HCEC 1CT (cell line): ENCODE measurements at regions not wholly inside any gene's neighbourhood (a gene's known extent, or its start where the extent isn't known, plus 50 kb on each side); places are given as distances from the start of the nearest gene placed in this dataset.

Source experiments
- DNase-seq: peaks from one replicate; pipeline ENCODE4 v3.0.0-alpha.2; 2017

DNA sequence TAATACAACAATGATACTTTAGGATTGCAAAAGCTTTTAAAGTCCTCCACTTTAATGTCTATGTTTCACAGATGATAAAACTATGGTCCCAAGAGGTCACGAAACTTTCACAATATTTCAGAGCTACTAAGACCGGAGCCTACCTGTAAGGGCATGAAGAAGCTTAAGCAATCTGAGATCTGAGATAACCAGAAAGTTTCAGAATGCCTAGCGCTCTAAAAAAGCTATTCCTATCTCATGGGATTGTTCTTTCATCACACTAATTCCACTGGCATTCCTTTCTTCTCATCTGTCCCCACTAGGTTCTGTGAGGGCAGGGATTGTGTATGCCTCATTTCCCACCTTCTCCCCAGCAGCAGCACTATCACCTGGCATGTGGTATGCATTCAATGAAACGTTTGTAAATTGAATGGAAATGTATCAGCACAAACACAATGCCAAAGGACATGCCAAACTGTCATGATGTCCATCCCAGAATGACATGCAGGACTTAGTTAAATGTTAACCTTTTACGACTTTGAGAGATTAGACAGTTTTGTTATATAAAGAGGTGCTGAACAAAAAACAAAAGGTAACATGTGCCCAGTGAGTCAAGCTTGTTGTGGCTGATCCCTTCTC, 104.7 kb upstream of the NR2F2 start:
- no peak for DNase-seq

DNA sequence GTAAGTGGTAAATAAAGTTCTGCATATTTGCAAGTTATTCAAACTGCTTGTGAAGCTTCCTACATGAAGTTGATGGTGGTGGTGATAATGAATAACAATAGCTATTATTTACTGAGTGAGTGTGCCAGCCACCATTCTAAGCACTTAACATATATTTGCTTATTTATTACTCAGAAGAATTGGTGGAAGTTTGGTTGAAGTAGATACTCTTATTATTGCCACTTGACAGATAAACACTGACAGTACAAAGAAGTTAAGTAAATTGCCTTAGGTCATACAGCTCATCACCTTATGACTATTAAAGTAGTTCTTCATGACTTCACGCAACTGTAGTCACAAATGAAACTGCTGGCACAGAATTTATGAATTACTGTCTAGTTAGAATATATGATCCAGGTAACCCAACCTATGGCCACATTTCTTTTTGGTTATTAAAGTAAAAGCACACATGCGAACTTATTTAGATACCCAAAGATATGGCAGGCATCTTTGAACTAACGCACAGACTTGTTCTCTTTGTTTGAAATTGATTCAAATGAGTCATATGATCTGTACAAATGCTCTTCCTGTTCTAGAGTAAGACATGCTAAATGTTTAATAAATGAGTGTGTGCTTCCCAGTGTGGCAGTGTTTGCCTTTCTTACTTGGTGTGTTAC, 99.8 kb upstream of the NR2F2 start:
- peak; percentile 73 for DNase-seq

DNA sequence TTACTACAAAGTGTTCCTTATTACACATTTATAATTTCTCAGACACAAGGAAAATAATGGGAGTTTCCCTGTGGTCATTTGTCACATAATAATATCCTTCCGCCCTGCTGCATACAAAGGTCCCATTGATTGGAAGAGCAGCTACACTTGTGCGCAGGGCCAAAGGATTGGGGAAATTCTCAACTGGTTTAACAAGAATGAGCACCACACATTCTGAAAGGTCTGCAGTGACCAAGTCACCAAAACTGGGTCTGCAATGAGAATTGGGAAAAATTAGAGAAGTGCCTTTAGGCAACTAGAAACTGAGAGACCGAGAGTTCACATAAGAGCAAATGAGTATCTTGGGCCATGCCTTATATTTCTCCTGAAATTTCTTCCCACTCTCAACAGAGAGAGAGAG, 98.2 kb upstream of the NR2F2 start:
- DNase-seq, result no peak

DNA sequence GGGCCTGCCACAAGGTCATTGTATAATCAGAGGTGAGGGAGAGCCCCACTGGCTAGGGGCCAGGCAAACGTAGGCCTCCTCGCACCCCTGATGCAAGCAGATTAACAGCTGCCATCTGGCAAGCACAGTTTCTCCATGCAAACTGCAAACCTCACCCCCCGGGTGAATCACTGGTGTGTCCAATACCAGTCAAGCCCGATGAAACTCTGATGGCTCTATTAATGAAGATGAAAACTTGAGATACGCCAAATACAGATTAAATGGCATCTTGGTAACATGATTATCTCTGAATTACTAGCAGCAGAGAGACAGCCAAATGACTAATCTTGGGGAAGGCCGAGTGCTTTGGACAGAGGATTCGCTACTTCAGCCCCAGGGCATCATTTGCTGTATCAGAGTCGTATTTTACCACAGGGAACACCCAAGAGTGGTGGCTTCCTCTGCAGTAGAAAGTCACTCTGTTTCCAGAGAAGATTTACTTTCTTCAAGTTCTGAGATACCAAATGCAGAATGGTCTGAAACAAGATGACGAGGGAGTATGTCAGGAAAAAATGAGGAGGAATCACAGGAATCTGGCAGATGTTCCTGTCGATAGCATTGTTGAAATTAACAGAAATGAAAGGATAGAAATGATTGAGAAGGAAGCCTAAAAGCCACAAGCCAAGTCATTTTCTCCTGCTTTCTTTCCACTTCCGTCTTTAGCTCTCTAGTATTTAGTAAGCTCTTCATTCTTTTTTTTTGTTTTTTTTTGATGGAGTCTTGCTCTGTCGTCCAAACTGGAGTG, 96.2 kb upstream of the NR2F2 start:
- DNase-seq, result no peak

DNA sequence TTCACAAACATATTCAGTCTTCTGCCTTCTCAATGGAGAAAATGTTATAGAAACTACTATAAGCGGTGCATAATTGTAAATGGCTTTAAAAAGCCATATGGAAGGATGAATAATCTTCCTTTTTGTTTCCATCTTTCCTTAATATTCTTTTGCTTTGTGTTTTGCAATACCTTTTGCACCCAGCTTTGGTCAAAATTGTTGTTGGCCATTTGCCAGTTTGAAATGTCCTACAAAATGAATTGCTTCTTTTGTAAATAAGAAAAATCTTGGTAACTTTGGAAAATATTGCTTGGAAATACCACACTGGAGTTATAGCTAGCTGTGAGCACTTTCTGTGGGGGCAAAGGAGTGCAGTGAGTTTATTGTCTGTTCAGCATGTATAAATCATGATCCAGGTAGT, 93.5 kb upstream of the NR2F2 start:
- DNase-seq, result no peak

DNA sequence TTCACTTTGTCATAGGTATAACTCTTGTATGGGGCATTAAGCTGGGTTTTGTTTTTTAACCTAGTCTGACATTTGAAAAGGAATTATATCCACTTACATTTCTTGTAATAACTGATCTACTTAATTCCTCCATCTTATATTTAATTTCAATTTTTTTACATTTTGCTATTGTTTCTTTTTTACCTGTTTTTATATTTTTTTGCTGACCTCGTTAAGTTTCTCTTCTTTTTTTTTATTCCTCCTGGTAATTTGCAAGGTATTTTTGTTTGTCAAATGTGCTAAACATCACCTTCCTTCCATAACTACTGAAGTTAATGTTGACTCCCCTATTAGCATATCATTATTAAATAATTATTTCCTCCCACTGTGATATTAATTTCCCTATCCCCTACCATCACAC, 87.7 kb upstream of the NR2F2 start:
- no peak for DNase-seq

DNA sequence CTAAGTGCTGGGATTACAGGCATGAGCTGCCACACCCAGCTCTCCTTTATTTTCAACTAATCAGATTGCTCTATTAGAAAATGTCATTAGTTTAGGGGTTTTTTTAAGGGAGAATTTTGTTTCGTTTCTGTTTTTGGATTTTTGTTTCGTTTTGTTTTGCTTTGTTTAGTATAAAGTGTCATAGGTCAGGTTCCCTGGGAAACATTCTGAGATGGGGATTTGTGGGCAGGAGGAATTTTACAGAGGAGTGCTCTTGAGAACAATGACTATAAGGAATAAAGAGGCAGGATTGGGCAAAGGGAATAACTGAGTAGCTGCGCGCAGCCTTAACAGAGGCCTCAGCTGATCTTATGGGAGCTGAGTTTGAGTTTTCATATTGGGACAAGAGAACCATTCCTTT, 86.8 kb upstream of the NR2F2 start:
- DNase-seq, result peak; percentile 24

DNA sequence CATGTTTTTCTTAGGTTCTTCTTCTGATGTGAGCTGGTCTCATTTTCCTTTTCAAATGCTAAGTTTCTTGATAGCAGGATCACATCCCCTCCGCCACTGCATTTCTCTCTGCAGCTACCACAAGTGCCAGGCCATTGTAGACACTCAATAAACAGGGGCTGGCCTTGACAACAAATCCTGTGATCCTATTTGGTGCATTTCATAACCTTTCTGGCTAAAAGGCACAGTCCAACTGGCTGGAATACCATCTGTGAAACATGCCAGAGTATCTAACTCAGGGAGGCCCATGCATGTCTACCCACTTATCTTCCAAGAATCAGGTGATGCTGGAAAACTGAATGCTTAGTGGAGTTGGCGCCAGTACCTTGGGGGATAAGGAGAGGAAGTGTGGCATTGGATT, 85.2 kb upstream of the NR2F2 start:
- DNase-seq, result no peak

DNA sequence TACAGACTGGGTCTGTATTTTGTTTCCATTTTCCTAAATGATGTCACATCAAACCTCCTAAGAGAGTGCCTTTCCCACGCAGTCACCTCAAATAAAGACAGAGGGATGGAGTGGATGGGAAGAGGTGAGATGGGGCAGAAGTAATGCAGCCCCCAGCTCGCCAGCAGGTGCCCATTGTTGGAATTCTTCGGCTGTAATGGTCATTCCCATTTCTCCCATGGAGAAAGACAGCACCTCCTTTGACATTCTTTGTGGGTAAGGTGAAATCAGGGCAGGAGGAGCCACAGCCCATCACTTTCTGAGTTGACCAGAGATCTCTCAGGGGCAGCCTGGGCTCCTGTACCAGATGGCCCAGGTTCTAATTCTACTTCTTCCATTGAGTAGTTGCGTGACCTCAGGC, 84.4 kb upstream of the NR2F2 start:
- DNase-seq, result no peak

DNA sequence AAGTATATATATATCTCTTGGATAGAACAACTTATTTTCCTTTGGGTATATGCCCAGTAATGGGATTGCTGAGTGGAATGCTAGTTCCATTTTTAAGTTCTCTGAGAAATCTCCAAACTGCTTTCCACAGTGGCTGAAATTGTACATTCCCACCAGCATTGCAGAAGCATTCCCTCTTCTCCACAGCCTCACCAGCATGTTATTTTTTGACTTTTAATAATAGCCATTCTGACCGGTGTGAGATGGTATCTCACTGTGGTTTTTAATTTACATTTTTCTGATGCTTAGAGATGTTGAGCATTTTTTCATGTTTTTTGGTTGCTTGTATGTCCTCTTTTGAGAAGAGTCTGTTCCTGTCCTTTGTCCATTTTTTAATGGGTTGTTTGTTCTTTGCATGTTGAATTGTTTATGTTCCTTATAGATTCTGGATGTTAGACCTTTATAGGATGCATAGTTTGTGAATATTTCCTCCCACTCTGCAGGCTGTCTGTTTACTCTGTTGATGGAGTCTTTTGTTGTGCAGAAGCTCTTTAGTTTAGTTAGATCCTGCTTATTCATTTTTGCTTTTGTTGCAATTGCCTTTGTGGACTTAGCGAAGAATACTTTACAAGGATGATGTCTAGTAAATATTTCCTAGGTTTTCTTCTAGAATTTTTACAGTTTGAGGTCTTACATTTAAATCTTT, 82.7 kb upstream of the NR2F2 start:
- DNase-seq, result no peak

DNA sequence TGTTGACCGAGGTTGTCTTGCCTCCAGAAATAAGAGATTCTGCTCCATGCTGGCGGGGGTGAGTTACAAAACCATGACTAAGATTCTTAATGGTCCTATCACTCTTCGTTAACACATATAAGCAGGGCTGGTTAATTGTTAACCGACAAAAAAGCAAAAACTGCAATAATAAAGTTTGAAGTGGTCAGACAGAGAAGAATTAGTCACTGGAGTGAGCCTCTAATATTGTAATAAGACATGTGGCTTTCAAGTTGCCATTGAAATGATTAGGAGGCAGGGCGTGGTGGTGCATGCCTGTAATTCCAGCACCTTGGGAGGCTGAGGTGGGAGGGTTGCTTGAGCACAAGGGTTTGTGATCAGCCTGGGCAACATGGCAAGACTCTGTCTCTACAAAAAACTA, 78.4 kb upstream of the NR2F2 start:
- DNase-seq, result no peak

DNA sequence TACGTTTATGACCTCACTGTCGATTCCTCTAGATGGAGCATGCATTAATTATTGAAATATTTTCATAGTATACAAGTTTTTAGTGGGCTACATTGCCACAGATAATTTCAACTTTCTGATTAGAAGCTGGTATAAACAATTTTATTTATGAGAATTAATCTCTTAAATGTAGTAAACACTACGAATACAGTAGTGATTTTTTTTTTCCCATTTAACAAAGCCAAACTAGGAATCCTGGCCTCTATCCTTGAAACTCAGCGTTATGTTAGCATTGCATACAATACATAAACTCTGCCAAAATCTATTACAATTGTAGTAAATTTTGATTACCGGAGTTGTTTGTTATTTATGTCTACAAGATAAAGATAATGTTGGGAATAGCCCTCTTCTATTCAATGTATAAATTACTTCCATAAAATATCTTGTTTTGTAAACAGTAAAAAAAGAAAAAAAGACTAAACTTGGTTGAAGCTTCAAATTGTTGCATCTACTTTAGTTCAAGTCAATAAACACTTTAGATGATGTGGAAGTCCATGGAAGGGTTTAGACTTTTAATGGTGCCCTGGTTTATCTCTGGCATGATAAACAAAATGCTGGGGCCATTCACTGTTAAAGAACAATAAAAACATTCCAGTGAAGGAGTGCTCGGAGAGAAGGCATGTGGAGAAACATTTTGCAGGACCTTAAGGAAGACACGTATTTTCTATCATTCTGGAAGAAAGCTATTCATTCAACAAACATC, 77.3 kb upstream of the NR2F2 start:
- no peak for DNase-seq

DNA sequence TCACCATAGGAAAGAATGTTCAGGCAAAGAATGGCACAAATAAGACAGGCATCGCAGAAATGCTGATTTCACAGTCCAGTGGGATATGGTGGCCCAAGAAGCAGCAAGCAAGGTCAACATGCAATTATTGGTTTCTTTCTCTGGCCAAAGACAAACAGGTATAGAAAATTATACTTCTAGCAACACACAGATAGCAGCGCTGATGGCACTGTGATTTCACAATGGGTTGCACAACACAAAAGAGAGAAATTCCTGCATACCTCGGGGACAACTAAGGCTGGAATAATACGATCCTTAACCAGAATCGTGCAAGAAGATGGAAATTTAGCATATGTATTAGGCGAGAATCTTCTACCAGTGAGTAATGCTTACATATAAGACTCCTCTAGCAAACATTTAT, 76.3 kb upstream of the NR2F2 start:
- no peak for DNase-seq

DNA sequence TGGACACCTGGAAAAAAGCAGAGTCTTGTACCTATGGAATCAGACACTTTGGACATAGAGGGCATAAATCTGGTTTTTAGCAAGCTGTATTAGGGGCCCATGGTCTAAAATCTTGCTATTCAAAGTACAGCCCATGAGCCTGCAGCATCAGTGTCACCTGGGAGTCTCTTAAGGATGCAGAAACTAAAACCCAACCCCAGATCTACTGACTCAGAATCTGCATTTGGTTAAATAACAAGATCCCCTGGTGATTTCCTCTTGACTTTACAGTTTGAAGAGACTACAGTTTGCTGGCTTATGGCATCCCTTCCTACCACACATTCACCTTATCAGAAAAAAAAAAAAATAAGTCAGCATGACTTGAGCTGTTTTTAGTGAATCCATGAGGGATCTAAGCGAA, 74.9 kb upstream of the NR2F2 start:
- DNase-seq, result no peak

DNA sequence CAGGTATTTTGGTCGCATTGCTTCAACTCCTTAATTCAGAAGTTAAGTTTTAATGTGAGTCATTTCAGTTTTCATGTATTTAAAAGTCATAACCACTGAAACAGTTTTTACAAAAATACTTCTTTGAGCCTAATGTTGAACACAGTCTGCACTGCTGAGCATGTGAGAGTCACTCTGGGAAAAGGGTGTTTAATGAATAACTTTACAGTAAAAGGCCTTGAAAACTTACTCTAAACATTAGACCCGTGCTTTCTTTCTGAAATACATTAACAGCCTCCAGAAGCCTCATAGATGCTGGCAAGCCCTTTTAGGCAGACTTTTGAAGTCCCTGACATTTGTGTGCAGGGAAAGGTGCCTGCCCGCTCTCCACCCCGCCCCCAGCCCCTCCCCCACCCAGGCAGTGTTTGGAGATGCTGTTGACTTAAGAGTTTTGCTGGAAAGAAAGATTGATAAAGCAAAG, 68.9 kb upstream of the NR2F2 start:
- DNase-seq, result no peak

DNA sequence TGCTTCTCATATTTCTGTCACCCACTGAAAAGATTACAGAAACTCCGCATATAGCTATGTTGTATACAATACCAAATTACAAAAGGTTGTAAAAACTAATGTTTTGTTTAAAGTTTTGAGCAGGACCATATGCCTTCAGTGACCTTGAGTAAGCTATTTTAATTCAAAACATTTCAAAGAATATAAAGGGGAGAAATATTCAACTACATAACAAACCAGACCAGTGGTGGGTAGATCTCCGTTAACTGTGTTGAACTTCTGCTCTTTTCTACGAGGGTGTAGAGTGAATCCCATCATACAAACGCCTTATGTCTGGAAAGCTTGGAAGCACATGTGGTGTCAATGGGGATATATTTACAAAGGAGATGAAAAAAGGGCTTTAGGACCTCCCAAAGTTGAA, 68.4 kb upstream of the NR2F2 start:
- no peak for DNase-seq

DNA sequence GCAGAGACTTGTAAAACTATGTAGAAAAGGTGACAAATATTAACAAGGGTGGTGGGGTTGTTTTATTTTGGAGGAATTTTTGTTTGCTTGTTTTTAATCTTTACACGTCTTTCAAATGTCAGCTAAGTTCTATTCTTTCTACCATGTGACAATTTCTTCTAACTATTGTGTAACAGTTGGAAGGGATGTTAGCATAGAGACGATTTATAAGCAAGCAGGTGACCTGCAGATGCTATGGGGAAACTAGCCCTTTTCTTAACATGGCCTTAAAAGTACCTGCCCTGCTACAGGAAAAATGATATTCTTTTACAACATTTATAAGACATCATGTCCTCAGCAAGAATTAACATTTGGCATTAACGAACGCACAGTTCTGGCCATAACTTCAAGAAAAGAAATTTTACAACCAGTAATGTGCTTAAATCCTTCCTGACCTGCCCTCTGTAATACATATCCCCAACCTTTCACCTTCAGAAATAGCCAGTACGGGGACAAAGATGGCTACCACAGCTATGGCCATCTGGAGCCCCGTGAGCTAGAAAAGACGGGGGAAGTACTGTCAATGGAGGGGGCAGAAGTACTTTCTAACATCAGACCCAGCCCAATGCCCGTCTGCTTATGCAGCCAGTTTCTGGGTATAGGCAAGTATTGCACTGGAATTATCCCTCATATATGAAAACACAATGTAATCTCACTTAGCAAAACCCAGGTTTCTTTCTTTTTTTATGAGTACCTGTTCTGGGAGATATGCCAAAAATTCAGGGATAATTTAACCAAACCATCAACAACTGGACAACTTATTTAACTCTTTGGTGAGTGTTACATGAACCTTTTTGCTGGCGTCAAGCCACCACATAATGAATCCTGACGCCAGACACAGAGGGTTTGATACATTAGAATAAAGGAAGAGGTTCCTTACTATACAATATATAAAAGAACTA, 67.7 kb upstream of the NR2F2 start:
- no peak for DNase-seq

DNA sequence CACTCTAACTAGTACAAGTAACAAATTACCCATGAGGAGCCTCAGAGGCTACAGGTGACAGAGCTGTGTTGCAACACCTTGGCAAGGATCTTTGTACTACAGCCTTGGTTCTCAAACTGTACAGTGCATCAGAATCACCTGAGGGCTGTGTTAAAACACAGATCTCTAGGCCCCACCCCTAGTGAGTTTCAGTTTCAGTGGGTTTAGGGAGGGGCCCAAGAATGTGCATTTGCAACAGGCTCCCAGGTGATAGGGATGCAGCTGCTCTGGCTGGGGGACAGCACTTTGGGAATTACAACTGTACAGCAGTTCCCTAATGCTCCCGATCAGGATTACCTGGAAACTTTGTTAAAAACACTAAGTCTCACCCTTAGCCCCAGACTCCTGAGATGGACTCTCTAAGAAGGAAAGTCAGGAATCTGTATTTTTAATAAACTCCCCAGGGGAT, 66.1 kb upstream of the NR2F2 start:
- no peak for DNase-seq

DNA sequence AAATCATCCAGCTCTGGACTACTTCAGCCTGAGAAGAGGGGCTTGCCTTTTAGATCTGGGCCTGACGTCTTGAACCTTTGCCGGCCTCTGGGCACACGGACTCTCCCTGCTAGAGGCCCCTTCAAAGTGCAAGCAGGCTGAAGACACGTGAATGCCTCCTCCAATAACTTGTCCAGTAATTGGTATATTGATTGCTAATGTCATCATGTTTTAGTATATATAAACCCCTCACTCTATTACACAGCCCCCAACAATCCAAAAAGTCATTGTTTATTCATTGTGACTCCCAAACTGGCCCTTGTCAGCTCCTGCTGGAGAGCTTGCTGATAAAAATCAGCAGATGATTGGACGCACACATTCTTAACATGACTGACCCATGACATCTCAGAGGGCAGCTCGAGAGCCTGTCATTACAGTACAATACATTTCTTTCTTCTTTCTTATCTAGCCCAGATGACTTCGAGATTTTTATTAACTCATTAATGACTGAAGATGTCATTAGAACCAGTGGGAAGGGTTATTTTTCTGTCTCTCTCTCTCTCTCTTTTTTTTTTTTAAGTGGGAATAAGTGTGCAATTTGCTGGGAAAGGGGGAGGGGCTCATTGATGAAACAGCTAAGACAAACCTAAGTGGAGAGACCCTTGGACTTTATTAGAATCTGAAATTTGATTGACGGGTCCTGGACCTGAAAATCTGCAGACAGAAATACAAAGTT, 65.5 kb upstream of the NR2F2 start:
- DNase-seq, result peak; percentile 31

DNA sequence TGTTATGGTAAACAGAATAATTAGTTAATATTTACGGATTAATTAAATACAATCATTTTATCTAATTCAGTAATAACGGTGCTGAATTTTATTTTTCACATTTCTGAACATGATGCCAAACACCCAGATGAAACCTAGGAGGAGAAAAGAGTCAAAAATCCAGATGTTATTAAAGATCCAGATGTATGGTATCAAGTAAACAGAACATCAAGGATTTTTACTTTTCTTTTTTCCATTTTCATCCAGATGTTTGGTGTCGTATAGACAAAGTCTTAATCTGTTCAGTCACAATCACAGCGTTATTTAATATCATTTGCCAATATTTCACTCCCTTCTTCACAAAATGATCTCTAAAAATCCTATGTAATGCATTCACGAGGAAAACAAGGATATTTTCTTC, 64.0 kb upstream of the NR2F2 start:
- DNase-seq, result no peak

DNA sequence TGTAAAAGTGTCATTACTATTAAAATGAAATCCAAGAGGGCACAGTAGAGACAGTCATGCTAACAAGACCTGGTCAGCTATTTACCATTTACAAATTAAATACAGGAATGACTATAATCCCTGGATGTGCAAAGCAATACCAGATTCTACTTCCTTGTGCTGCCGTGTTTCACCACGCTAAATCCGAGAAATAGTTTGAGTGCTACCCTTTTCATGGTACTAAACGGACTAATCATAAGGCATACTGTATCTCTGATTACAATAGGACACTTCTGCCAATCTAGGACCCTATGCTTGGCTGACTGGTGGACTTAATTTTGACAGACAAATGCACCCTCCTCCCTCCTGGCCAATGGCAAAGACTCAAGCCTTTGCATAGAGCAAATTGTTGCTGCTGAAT, 63.0 kb upstream of the NR2F2 start:
- DNase-seq, result no peak
